ENCODE measurements at regions not wholly inside any gene's neighbourhood (a gene's known extent, or its start where the extent isn't known, plus 50 kb on each side); places are given as distances from the start of the nearest gene placed in this dataset.

- peaks cover 0 to 11% (median 4%) of the 10 kb centered on the region in 5 donors for H3K9me3 Mint-ChIP-seq
- CTCF ChIA-PET = no interaction called here
- H3K9me3 ChIP-seq (ENCODE audit: low read length) = no peaks in the 10 kb centered on the region
- no peak overlapping the region for H3K4me3 ChIP-seq (ENCODE audit: low read length)
- H3K36me3 Mint-ChIP-seq = peaks cover 0 to 3% (median 0%) of the 10 kb centered on the region in 3 donors
- H3K27me3 Mint-ChIP-seq = no peaks in the 10 kb centered on the region
- H3K36me3 ChIP-seq (ENCODE audit: insufficient read depth, low read length) = no peaks in the 10 kb centered on the region
- no peak for DNase-seq
- POLR2A ChIA-PET = no interaction called here
- H3K27ac ChIP-seq (ENCODE audit: low read depth, low read length) = no peak overlapping the region
- no peaks in the 10 kb centered on the region for H3K4me1 Mint-ChIP-seq
- H3K4me3 Mint-ChIP-seq = no peak overlapping the region
- no peaks in the 10 kb centered on the region for H3K27me3 ChIP-seq (ENCODE audit: insufficient read depth, low read length, poor library complexity, severe bottlenecking)
- no peaks in the 10 kb centered on the region for H3K4me1 ChIP-seq (ENCODE audit: insufficient read depth, low read length)
- no peak overlapping the region for H3K27ac Mint-ChIP-seq
Observed at GRCh38 chr4:14581741-14582140, 420.5 kb upstream of the CPEB2 start.

DNA sequence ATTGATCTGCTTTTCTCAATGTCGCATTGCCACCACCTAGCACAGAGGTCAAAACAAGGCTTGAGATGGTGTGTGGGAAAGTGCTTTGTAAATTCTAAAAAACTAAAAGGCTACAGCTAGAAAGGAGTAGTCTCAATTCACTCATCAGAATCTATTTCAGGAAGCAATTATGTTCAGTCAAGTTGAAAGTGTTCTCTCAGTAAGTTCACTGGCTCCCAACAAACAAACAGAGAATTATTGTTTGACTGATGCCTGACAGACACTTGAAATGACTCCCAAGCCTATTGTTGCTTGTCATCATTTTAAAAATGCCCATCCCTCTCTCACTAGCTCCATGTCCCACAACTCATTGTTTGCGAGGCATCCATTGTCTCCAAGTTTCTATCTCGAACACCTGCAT is 419.6 kb upstream of the CPEB2 start:
- H3K4me3 ChIP-seq (ENCODE audit: low read length) = no peak overlapping the region
- POLR2A ChIA-PET = no interaction called here
- H3K9me3 ChIP-seq (ENCODE audit: low read length) = no peaks in the 10 kb centered on the region
- Mint-ChIP-seq H3K4me3 (no peak overlapping the region), H3K27ac (no peak overlapping the region), H3K27me3 (no peaks in the 10 kb centered on the region), H3K4me1 (no peaks in the 10 kb centered on the region), H3K36me3 (peaks cover 0 to 3% (median 0%) of the 10 kb centered on the region in 3 donors), H3K9me3 (peaks cover 2 to 13% (median 4%) of the 10 kb centered on the region in 5 donors)
- no peaks in the 10 kb centered on the region for H3K36me3 ChIP-seq (ENCODE audit: insufficient read depth, low read length)
- CTCF ChIA-PET = no interaction called here
- H3K27me3 ChIP-seq (ENCODE audit: insufficient read depth, low read length, poor library complexity, severe bottlenecking) = no peaks in the 10 kb centered on the region
- H3K4me1 ChIP-seq (ENCODE audit: insufficient read depth, low read length) = no peaks in the 10 kb centered on the region
- DNase-seq = no peak
- no peak overlapping the region for H3K27ac ChIP-seq (ENCODE audit: low read depth, low read length)

DNA sequence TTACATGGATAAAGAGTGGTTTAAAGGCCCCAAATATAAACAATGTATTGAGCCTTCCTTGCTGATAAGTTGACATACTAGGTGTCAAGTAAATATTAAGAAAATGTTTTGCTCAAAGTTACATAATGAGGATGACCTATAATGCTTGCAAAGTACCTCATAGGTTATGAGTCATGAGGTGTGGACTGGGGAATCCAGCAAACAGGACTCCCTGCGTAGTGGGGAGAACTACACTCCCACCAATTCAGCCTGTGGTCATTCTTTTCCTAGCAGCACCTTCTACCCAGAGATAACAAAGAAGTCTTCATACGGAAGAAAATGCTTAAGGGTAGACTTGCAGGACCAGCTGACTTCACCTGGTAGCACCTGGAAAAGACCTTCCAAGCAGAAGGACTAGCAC is 418.9 kb upstream of the CPEB2 start:
- peaks cover 2 to 11% (median 4%) of the 10 kb centered on the region in 5 donors for H3K9me3 Mint-ChIP-seq
- no peaks in the 10 kb centered on the region for H3K9me3 ChIP-seq (ENCODE audit: low read length)
- no peak overlapping the region for H3K27ac ChIP-seq (ENCODE audit: low read depth, low read length)
- no peaks in the 10 kb centered on the region for H3K4me1 Mint-ChIP-seq
- POLR2A ChIA-PET = no interaction called here
- H3K27me3 ChIP-seq (ENCODE audit: insufficient read depth, low read length, poor library complexity, severe bottlenecking) = no peaks in the 10 kb centered on the region
- no peak overlapping the region for H3K4me3 Mint-ChIP-seq
- H3K4me1 ChIP-seq (ENCODE audit: insufficient read depth, low read length) = no peaks in the 10 kb centered on the region
- no peak for DNase-seq
- peaks cover 0 to 3% (median 0%) of the 10 kb centered on the region in 3 donors for H3K36me3 Mint-ChIP-seq
- CTCF ChIA-PET = no interaction called here
- no peak overlapping the region for H3K27ac Mint-ChIP-seq
- H3K36me3 ChIP-seq (ENCODE audit: insufficient read depth, low read length) = no peaks in the 10 kb centered on the region
- no peak overlapping the region for H3K4me3 ChIP-seq (ENCODE audit: low read length)
- H3K27me3 Mint-ChIP-seq = no peaks in the 10 kb centered on the region

DNA sequence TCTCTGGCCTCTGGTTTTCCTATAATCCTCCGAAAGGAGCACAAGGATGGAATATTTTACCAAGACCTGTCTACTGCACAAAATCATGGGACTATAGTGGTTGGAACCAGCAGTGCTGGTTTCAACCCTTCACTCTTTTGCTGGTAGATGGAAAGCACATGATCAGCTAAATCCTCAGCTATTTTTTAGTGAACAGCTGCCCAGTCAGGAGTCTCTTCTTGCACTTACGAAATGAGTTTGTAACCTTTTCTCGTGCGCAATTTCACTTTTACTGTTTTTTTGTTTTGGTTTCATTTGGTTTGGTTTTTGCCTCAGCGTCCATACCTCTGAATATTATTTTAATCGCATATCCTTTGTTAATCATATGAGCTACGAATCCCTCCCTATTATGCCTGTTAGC is 418.5 kb upstream of the CPEB2 start:
- Mint-ChIP-seq H3K4me3 (no peak overlapping the region), H3K27ac (no peak overlapping the region)
- no peaks in the 10 kb centered on the region for H3K27me3 ChIP-seq (ENCODE audit: insufficient read depth, low read length, poor library complexity, severe bottlenecking)

DNA sequence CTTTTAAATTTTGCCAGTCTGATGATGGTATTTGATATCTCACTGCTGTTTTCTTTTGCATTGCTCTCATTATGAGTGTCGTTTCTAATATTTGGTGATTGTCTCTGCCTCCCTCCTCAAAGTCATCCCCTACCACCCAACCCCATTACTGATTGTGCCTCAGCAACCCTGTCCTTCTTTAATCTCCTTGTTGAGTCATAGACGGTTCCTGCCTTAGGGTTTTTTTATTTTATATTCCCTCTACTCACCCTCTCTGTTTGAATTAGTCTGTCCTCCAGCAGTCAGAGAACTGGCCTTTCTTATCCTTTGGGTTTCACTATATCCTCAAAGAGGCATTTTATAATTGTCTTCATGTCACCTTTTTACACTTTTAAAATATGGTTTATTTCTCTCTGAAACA is 409.3 kb upstream of the CPEB2 start:
- Histone ChIP-seq H3K4me3 (ENCODE audit: low read length) (no peak overlapping the region), H3K27ac (ENCODE audit: low read depth, low read length) (no peak overlapping the region), H3K9me3 (ENCODE audit: low read length) (no peaks in the 10 kb centered on the region), H3K36me3 (ENCODE audit: insufficient read depth, low read length) (no peaks in the 10 kb centered on the region), H3K27me3 (ENCODE audit: insufficient read depth, low read length, poor library complexity, severe bottlenecking) (no peaks in the 10 kb centered on the region), H3K4me1 (ENCODE audit: insufficient read depth, low read length) (no peaks in the 10 kb centered on the region)
- Mint-ChIP-seq H3K9me3 (peaks cover 0 to 3% (median 0%) of the 10 kb centered on the region in 5 donors), H3K27ac (no peak overlapping the region), H3K4me1 (no peaks in the 10 kb centered on the region), H3K4me3 (no peak overlapping the region), H3K27me3 (no peaks in the 10 kb centered on the region), H3K36me3 (no peaks in the 10 kb centered on the region)
- POLR2A ChIA-PET = no interaction called here
- DNase-seq = no peak
- CTCF ChIA-PET = no interaction called here

More for the DNA sequence above, 418.5 kb upstream of the CPEB2 start:
- no peaks in the 10 kb centered on the region for H3K36me3 ChIP-seq (ENCODE audit: insufficient read depth, low read length)
- no peaks in the 10 kb centered on the region for H3K9me3 ChIP-seq (ENCODE audit: low read length)
- H3K4me3 ChIP-seq (ENCODE audit: low read length) = no peak overlapping the region
- Mint-ChIP-seq H3K9me3 (peaks cover 2 to 11% (median 4%) of the 10 kb centered on the region in 5 donors), H3K4me1 (no peaks in the 10 kb centered on the region), H3K36me3 (peaks cover 0 to 3% (median 0%) of the 10 kb centered on the region in 3 donors), H3K27me3 (no peaks in the 10 kb centered on the region)
- no peak for DNase-seq
- CTCF ChIA-PET = no interaction called here
- H3K4me1 ChIP-seq (ENCODE audit: insufficient read depth, low read length) = no peaks in the 10 kb centered on the region
- POLR2A ChIA-PET = no interaction called here
- no peak overlapping the region for H3K27ac ChIP-seq (ENCODE audit: low read depth, low read length)

DNA sequence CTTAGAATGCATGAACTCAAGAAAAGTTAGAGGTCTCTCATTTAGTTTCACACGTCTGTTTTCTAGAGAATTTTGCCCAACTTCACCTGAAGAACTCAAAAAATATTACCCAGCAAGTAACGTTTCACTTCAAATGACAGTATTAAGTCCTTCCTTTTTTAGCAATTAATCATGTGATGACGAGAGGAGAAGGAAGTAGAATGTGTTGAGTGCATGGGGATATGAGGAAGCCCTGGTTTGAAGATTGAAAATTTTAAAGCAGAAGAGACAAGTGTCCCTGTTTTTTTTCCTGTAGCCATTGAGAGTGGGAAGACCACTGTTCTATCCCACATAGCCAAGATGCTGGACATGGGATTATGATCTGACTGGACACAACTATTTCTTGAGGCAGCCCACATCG is 406.3 kb upstream of the CPEB2 start:
- H3K27me3 ChIP-seq (ENCODE audit: insufficient read depth, low read length, poor library complexity, severe bottlenecking) = no peaks in the 10 kb centered on the region
- H3K27me3 Mint-ChIP-seq = no peaks in the 10 kb centered on the region
- POLR2A ChIA-PET = no interaction called here
- H3K4me1 ChIP-seq (ENCODE audit: insufficient read depth, low read length) = no peaks in the 10 kb centered on the region
- no peak for DNase-seq
- no peaks in the 10 kb centered on the region for H3K4me1 Mint-ChIP-seq
- H3K9me3 Mint-ChIP-seq = peaks cover 0 to 10% (median 1%) of the 10 kb centered on the region in 5 donors
- H3K9me3 ChIP-seq (ENCODE audit: low read length) = no peaks in the 10 kb centered on the region
- no peak overlapping the region for H3K4me3 ChIP-seq (ENCODE audit: low read length)
- CTCF ChIA-PET = no interaction called here
- no peak overlapping the region for H3K27ac ChIP-seq (ENCODE audit: low read depth, low read length)
- no peak overlapping the region for H3K27ac Mint-ChIP-seq
- H3K4me3 Mint-ChIP-seq = no peak overlapping the region
- no peaks in the 10 kb centered on the region for H3K36me3 ChIP-seq (ENCODE audit: insufficient read depth, low read length)
- H3K36me3 Mint-ChIP-seq = no peaks in the 10 kb centered on the region

GRCh38 chr4:14596437-14596836 is 405.8 kb upstream of the CPEB2 start:
- DNase-seq = no peak
- H3K4me3 Mint-ChIP-seq = no peak overlapping the region
- no peaks in the 10 kb centered on the region for H3K4me1 Mint-ChIP-seq
- no peak overlapping the region for H3K27ac Mint-ChIP-seq
- Histone ChIP-seq H3K27me3 (ENCODE audit: insufficient read depth, low read length, poor library complexity, severe bottlenecking) (no peaks in the 10 kb centered on the region), H3K4me1 (ENCODE audit: insufficient read depth, low read length) (no peaks in the 10 kb centered on the region), H3K27ac (ENCODE audit: low read depth, low read length) (no peak overlapping the region), H3K9me3 (ENCODE audit: low read length) (no peaks in the 10 kb centered on the region), H3K36me3 (ENCODE audit: insufficient read depth, low read length) (no peaks in the 10 kb centered on the region), H3K4me3 (ENCODE audit: low read length) (no peak overlapping the region)
- no peaks in the 10 kb centered on the region for H3K27me3 Mint-ChIP-seq
- ChIA-PET POLR2A (no interaction called here), CTCF (no interaction called here)
- H3K9me3 Mint-ChIP-seq = peaks cover 0 to 10% (median 2%) of the 10 kb centered on the region in 5 donors
- no peaks in the 10 kb centered on the region for H3K36me3 Mint-ChIP-seq

DNA sequence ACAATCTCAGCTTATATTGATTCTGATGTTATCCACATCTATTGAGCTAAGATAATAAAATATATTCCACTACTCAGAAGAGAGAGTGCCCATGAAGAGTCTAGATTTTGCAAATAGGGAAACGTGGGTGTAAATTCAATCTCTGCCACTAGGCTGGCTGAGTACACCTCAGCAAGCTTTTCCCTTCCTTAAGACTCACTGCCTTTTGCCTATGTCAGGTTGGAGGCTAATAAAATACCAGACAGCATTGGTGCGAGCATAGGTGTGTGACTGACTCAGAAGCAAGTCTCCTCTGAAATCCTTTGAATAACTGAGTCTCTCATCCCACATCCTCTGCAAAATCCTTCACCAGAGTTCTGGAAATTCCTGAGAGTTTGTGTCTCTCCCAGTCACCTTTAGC is 405.4 kb upstream of the CPEB2 start:
- no peaks in the 10 kb centered on the region for H3K9me3 ChIP-seq (ENCODE audit: low read length)
- POLR2A ChIA-PET = no interaction called here
- Mint-ChIP-seq H3K27ac (no peak overlapping the region), H3K36me3 (no peaks in the 10 kb centered on the region), H3K4me3 (no peak overlapping the region), H3K9me3 (peaks cover 0 to 10% (median 2%) of the 10 kb centered on the region in 5 donors), H3K27me3 (no peaks in the 10 kb centered on the region), H3K4me1 (no peaks in the 10 kb centered on the region)
- H3K36me3 ChIP-seq (ENCODE audit: insufficient read depth, low read length) = no peaks in the 10 kb centered on the region
- CTCF ChIA-PET = no interaction called here
- no peaks in the 10 kb centered on the region for H3K4me1 ChIP-seq (ENCODE audit: insufficient read depth, low read length)
- no peaks in the 10 kb centered on the region for H3K27me3 ChIP-seq (ENCODE audit: insufficient read depth, low read length, poor library complexity, severe bottlenecking)
- no peak overlapping the region for H3K4me3 ChIP-seq (ENCODE audit: low read length)
- H3K27ac ChIP-seq (ENCODE audit: low read depth, low read length) = no peak overlapping the region
- DNase-seq = no peak

GRCh38 chr4:14602206-14602605 is 400.1 kb upstream of the CPEB2 start:
- no peak overlapping the region for H3K4me3 Mint-ChIP-seq
- ChIA-PET POLR2A (no interaction called here), CTCF (no interaction called here)
- H3K36me3 Mint-ChIP-seq = no peaks in the 10 kb centered on the region
- no peaks in the 10 kb centered on the region for H3K4me1 ChIP-seq (ENCODE audit: insufficient read depth, low read length)
- peaks cover 0 to 7% (median 2%) of the 10 kb centered on the region in 5 donors for H3K9me3 Mint-ChIP-seq
- H3K27ac Mint-ChIP-seq = no peak overlapping the region
- no peaks in the 10 kb centered on the region for H3K27me3 ChIP-seq (ENCODE audit: insufficient read depth, low read length, poor library complexity, severe bottlenecking)
- H3K4me1 Mint-ChIP-seq = no peaks in the 10 kb centered on the region
- H3K36me3 ChIP-seq (ENCODE audit: insufficient read depth, low read length) = no peaks in the 10 kb centered on the region
- H3K27me3 Mint-ChIP-seq = no peaks in the 10 kb centered on the region
- DNase-seq = no peak
- H3K27ac ChIP-seq (ENCODE audit: low read depth, low read length) = no peak overlapping the region
- no peaks in the 10 kb centered on the region for H3K9me3 ChIP-seq (ENCODE audit: low read length)
- no peak overlapping the region for H3K4me3 ChIP-seq (ENCODE audit: low read length)

Data from CD8-positive, alpha-beta memory T cell (primary cell).